Aorta (tissue), 5 donors: ENCODE measurements at regions not wholly inside any gene's neighbourhood (a gene's known extent, or its start where the extent isn't known, plus 50 kb on each side); places are given as distances from the start of the nearest gene placed in this dataset.
"Not testable (repeated sequence)": the region's sequence is repeated elsewhere in the genome, so short reads cannot be mapped to it uniquely, and the experiment has no call there.

Experiments
- ATAC-seq: fragments of 200-7000 bp; cut with Tn5 transposase; one replicate; pipeline ENCODE4 v1.9.1; 2022; ENCODE audit warnings: moderate library complexity; ENCODE audit not compliant: low FRiP score
- DNase-seq, 2 donors: peaks; one replicate each; pipeline ENCODE4 v3.0.0-alpha.2; 2020
- H3K27ac ChIP-seq, 2 donors: one replicate each; pipeline ENCODE4 v1.5.1; 2013; ENCODE audit warnings: low read length in 2 of 2, mild to moderate bottlenecking in 2 of 2, moderate library complexity in 2 of 2, control low read depth in 1 of 2, inconsistent platforms in 1 of 2, low read depth in 1 of 2
- H3K27me3 ChIP-seq, 2 donors: one replicate each; pipeline ENCODE4 v1.6.1; 2013; ENCODE audit warnings: control low read depth in 1 of 2, low read length in 1 of 2, mild to moderate bottlenecking in 1 of 2, moderate library complexity in 1 of 2; ENCODE audit not compliant: insufficient read depth in 2 of 2, control insufficient read depth in 1 of 2
- H3K36me3 ChIP-seq, 2 donors: one replicate each; pipeline ENCODE4 v1.6.1; 2013; ENCODE audit warnings: control low read depth in 1 of 2, low read length in 1 of 2, mild to moderate bottlenecking in 1 of 2; ENCODE audit not compliant: insufficient read depth in 2 of 2, control insufficient read depth in 1 of 2
- H3K4me1 ChIP-seq, 2 donors: one replicate each; pipeline ENCODE4 v1.6.1; 2013; ENCODE audit warnings: low read length in 2 of 2, control low read depth in 1 of 2, mild to moderate bottlenecking in 1 of 2, moderate library complexity in 1 of 2; ENCODE audit not compliant: insufficient read depth in 2 of 2, control insufficient read depth in 1 of 2
- H3K4me3 ChIP-seq, 2 donors: one replicate each; pipeline ENCODE4 v1.5.1; 2013; ENCODE audit warnings: low read length in 2 of 2, control low read depth in 1 of 2, mild to moderate bottlenecking in 1 of 2
- H3K9me3 ChIP-seq: one replicate; pipeline ENCODE4 v1.6.1; 2013; ENCODE audit warnings: mild to moderate bottlenecking, low read length; ENCODE audit not compliant: control insufficient read depth
- WGBS, 2 donors: extraction: QIAGEN DNeasy Blood & Tissue Kit; methylation state at CpG; one replicate each; pipeline ENCODE4 v1.1.7; 2013; 5-methylcytosine and 5-hydroxymethylcytosine counted together
- intact Hi-C, 2 donors: fragments of 100-400 bp; cut with DNase I; formaldehyde crosslinking; loops; one replicate each; pipeline versions ENCODE4 v1.14.2 to v1.15.0; 2022
- donor health status: healthy with polysubstance abuse.
- donor health status: Bipolar disorder and iron deficiency.
- donor health status: DM: no; HTN: no; CAD: no.
- donor health status: DM: no; HTN: no; CAD: no.
- donor health status: DM: yes; HTN: yes; CAD: no.

DNA sequence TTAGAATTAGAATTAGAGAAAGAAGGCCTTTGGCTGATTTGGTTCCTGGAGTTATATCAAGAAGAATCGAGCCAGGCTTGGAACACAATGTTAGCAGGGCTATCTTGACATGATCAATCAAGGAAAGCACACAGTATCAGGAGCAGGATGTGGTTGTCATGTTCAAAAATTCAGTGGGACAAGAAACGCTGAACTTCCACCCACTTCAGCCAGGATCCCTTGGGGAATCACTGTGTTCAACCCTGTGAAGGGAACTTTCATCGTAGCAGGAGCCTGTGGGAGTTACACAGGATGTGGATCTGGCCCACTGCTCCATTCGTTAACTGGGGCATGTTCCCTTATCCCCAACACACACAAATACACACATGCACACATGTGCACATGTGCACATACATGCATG, 817.8 kb downstream of the SPATA31A1 start:
- H3K4me1 ChIP-seq, H3K27me3 ChIP-seq, intact Hi-C loops, H3K4me3 ChIP-seq, H3K9me3 ChIP-seq, H3K27ac ChIP-seq, ATAC-seq, H3K36me3 ChIP-seq, DNase-seq: not testable (repeated sequence)
- 70% methylated on average over 1 of the region's 4 CpGs; no CpG with 5 or more reads in 1 of the 2 donors for WGBS, 2 donors

DNA sequence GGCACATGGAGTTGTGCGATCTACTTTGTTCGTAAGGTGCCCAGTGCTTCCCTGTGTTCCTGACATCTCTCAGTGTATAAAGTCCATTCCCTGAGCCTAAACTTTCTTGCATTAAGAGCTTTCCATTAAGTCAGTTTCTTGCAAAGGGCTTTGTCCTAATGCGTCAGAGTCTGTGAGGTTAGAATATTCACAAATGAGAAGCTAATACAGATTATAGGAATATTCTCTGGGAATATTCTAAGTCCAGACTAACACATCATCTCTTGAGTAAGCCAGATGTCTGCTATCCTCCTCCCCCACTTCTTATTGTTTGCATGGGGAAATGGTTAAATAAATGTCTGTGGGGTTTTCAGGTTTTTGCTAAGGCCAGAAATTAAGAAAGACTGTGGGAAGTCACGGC, 818.6 kb downstream of the SPATA31A1 start:
- WGBS, 2 donors: 57 to 71% methylated on average over 1 of the region's 4 CpGs
- ATAC-seq, H3K9me3 ChIP-seq, H3K36me3 ChIP-seq, DNase-seq, H3K4me1 ChIP-seq, intact Hi-C loops, H3K4me3 ChIP-seq, H3K27me3 ChIP-seq, H3K27ac ChIP-seq: not testable (repeated sequence)

DNA sequence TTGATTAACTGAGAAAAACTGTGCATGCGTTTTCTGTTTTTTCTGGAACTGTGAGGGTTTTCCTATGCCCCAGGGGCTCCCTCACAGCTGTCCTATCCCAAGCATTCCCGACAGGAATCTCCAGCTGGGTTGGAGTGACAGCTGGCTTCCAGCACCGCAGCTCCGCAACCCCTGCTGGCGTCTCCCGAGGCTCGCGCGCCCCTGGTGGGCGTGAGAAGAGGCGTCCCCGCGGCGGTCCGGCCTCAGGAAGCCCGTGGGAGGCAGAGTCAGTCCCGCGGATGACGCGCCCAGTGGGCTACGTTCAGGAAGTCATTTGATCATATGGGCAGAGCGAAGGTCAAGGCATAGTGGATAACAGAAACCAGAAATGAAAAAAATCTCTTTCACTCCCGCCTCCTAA, 821.9 kb downstream of the SPATA31A1 start:
- peak in 1 of 2 donors; percentile 63 for DNase-seq
- intact Hi-C loops, H3K27me3 ChIP-seq, H3K4me3 ChIP-seq, H3K36me3 ChIP-seq, H3K27ac ChIP-seq, ATAC-seq, H3K4me1 ChIP-seq, H3K9me3 ChIP-seq: not testable (repeated sequence)
- WGBS, 2 donors: 20 to 31% methylated on average over 2 of the region's 23 CpGs

DNA sequence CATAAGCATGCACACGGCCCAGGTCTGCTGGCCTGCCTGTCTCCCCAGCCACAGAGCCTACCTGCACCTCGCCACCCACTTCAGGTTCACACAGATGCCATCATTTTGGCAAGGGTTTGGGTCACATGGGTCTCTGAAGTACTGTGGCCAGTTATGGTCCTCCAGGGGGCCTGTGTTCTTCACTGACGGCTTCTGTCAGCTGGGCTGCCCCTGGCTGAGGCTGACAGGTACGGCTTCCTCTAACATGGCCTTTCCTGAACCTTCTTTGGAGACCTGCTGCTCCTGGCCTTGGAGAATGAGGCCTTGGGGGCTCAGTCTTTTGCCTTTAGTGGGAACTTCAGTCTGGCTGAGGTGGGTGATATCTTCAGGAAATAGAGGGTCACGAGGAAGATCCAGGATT, 835.9 kb downstream of the SPATA31A1 start:
- H3K4me1 ChIP-seq, H3K4me3 ChIP-seq, intact Hi-C loops, H3K36me3 ChIP-seq, DNase-seq, H3K27me3 ChIP-seq, H3K27ac ChIP-seq, H3K9me3 ChIP-seq: not testable (repeated sequence)
- WGBS, 2 donors: 56 to 67% methylated on average over 2 of the region's 5 CpGs
- peak; percentile 60 for ATAC-seq

DNA sequence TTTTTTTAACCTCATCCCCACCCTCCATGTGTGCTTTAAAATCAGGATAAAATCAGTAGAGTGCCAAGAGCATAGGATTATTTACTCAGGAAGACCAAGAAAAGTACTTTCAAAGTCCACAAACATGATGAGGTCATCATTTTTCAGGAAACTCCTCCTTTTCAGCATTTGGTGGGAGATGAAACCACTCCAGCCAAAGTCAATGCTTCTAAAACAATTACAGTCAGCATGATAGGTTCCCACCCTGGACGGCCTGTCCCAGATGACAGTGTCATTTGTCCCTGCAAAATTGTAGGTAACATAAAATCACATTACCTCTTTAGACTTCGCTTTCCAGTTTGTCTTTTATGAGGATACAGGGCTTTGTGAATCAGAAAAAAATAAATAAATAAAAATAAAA, 836.7 kb downstream of the SPATA31A1 start:
- intact Hi-C loops, H3K27me3 ChIP-seq: not testable (repeated sequence)

DNA sequence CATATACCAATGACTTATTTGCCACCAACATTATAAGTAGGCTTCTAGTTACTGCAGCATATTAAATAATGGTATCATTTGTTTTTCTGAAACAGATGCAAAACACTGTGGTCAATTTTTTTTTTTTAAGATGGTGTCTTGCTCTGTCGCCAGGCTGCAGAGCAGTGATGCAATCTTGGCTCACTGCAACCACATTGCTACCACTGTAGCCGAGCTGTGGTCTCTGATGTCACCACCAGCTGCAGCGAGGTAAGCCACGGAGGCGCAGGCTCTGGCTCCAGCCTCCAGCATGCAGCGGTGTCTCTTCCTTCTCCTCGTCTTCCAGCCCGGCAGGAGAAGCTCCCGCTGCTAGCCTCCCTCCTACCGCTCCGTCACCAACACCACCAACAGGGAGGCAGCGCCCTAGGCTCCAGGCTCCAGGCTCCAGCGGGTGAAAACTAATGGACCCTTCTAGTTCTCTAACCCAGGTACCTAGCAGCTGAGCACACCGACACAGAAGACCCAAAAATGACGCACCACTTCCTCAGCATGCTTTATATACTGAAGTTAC, 840.8 kb downstream of the SPATA31A1 start:
- WGBS, 2 donors: 82 to 87% methylated on average over 13 to 14 of the region's 15 CpGs

More for the DNA sequence above, 836.7 kb downstream of the SPATA31A1 start:
- H3K27ac ChIP-seq, H3K4me1 ChIP-seq, DNase-seq, ATAC-seq, H3K36me3 ChIP-seq, H3K9me3 ChIP-seq, H3K4me3 ChIP-seq: not testable (repeated sequence)
- WGBS, 2 donors: 67 to 82% methylated on average over 1 of the region's 2 CpGs

DNA sequence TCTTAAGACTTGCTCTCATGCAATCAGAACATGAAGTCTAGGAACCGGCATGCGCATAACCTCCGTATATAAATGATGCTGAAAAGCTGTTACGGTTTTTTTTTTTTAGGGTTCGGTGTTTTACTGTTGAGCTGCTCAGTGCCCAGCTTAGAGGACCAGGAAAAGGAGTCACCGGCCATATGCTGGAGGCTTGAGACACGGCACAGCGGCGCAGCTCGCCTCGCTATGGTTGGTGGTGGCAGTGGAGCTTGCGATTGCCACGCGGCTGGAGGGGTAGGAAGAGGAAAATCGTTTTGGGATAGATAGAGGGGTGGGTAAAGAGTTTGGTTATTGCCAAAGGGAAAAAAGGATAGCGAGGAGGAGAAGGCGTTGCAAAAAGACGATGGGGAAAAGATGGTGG, 841.3 kb downstream of the SPATA31A1 start:
- H3K27me3 ChIP-seq, H3K36me3 ChIP-seq, DNase-seq, H3K27ac ChIP-seq, H3K4me3 ChIP-seq, H3K9me3 ChIP-seq, H3K4me1 ChIP-seq, ATAC-seq, intact Hi-C loops: not testable (repeated sequence)
- WGBS, 2 donors: 93 to 100% methylated on average over 6 to 11 of the region's 18 CpGs

More for the DNA sequence above, 840.8 kb downstream of the SPATA31A1 start:
- H3K9me3 ChIP-seq, H3K27ac ChIP-seq, H3K27me3 ChIP-seq, intact Hi-C loops, H3K4me1 ChIP-seq, ATAC-seq, DNase-seq, H3K4me3 ChIP-seq, H3K36me3 ChIP-seq: not testable (repeated sequence)

DNA sequence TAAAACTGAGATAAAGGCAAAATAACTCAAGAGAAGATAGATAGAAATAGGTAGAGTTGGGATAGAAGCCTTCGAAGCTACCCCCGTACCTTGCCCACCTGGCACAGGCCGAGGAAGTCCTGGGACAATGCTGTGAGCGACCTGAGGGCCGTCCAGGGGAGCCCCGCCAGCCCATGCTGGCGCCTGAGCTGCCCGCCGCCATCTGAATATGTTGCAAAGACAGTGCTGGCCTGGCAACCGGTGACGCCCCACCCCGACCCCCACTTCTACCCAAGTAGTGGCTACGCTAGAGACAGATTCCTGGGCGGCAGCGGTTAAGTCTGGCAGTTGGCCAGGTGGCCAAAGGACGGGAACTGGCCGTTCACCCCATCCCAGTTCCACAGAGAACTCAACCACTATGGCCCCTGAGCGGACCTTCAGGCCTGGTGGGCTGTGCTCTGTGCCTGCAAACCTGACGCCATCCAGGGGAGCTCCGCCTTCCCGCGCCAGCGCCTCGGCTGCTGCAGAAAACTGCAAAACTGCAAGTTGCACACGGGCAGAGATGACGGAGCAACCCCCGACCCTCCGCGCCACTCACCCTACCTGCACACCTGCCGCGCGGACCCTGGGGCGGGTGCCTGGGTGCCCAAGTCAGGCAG, 866.2 kb downstream of the SPATA31A1 start:
- H3K36me3 ChIP-seq, DNase-seq, ATAC-seq, intact Hi-C loops, H3K27me3 ChIP-seq, H3K4me1 ChIP-seq, H3K9me3 ChIP-seq, H3K27ac ChIP-seq, H3K4me3 ChIP-seq: not testable (repeated sequence)
- WGBS, 2 donors: 36 to 65% methylated on average over 12 to 22 of the region's 33 CpGs

DNA sequence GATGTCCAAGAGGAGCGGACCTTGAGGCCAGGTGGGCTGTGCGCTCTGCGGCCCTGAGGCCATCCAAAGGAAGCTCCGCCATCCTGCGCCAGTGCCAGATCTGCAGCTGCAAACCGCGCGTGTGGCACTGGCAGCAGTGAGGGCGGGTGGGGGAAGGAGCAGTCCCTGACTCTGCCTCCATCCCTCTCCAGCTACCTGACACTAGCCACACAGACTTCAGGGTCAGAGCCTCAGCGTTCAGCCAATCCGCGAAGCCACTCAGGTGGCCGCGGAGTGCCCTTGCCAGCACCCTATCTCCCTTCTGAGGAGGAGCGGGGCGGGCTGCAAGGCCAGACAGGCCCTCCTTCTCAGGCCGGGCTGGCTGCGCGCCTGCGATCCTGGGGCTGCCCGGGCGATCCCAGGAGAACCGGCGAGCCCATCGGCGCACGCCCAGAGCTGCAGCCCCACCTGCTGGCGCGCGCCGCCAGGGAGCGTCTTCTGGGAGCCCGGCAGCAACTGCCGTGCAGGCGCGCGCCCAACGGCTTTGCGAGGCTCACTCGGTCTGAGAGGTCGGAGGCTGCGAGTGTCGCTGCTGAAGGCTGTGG, 867.2 kb downstream of the SPATA31A1 start:
- ATAC-seq, H3K4me3 ChIP-seq, H3K27ac ChIP-seq, H3K4me1 ChIP-seq, intact Hi-C loops, DNase-seq, H3K36me3 ChIP-seq, H3K27me3 ChIP-seq, H3K9me3 ChIP-seq: not testable (repeated sequence)
- 0 to 1% methylated on average over 20 to 35 of the region's 43 CpGs for WGBS, 2 donors
